HCT116 (cell line): ENCODE measurements at regions not wholly inside any gene's neighbourhood (a gene's known extent, or its start where the extent isn't known, plus 50 kb on each side); places are given as distances from the start of the nearest gene placed in this dataset.

Source experiments
- ATAC-seq: fragments of 200-7000 bp; cut with Tn5 transposase; 2 replicates; pipeline ENCODE4 v1.9.1; 2020; ENCODE audit warnings: mild to moderate bottlenecking, moderate library complexity
- BruUV-seq: library from RNA; stranded (reverse); fragments of 400-500 nt; replicated peaks from 2 replicates; lab custom pipeline; 2021; lab: Mats Ljungman, UMichigan
- CTCF ChIA-PET: fragments of 300-600 bp; sonication (Branson Sonifier 250); formaldehyde crosslinking; loops from one replicate; lab custom pipeline; 2021; ENCODE audit warnings: antibody characterized with exemption; lab: Charles Lee
- POLR2A ChIA-PET: fragments of 300-600, 350-600 bp; sonication (Branson Sonifier 250); formaldehyde crosslinking; loops from one replicate; lab custom pipeline; 2021; ENCODE audit warnings: antibody characterized with exemption; lab: Charles Lee
- RAD21 ChIA-PET, 2 experiments: fragments of 300-600 bp; sonication (Branson Sonifier 250); formaldehyde crosslinking; loops; one replicate each; lab custom pipeline; 2023; ENCODE audit warnings: low total read pairs in 2 of 2; ENCODE audit not compliant: uncharacterized antibody in 2 of 2, unreplicated experiment in 2 of 2, low non-redundant PET in 1 of 2; lab: Charles Lee
- DNase-seq: peaks from one replicate; pipeline ENCODE4 v3.0.0-alpha.2; 2010; ENCODE audit warnings: low read depth, low spot score
- H2AFZ ChIP-seq: fragments of 200-600 bp; shearing (Covaris generic), sonication (generic); 2 replicates; pipeline ENCODE4 v1.6.1; 2017; ENCODE audit warnings: low read depth, mixed run types, mixed read lengths, antibody characterized with exemption, low read length; ENCODE audit not compliant: poor library complexity, severe bottlenecking
- H3K27ac ChIP-seq: 2 replicates; pipeline ENCODE4 v1.5.1; 2012; ENCODE audit warnings: low read depth, low read length
- H3K27me3 ChIP-seq: fragments of 200-600 bp; sonication (generic); 2 replicates; pipeline ENCODE4 v1.6.1; 2016; ENCODE audit warnings: mixed run types, low read length, mixed read lengths; ENCODE audit not compliant: insufficient read depth
- H3K36me3 ChIP-seq, 2 experiments: fragments of 200-500 bp in 1 of 2; fragments of 200-600 bp in 1 of 2; sonication (Bioruptor generic) in 1 of 2; sonication (generic) in 1 of 2; 2 replicates each; pipeline versions ENCODE4 v1.5.1 to v1.6.1; 2014 to 2016; ENCODE audit warnings: low read length in 2 of 2, inconsistent platforms in 1 of 2, mixed read lengths in 1 of 2, mixed run types in 1 of 2; ENCODE audit not compliant: insufficient read depth in 2 of 2, control insufficient read depth in 1 of 2
- H3K4me1 ChIP-seq, 2 experiments: fragments of 200-600 bp in 1 of 2; sonication (generic) in 1 of 2; 2 replicates each; pipeline versions ENCODE4 v1.5.1 to v1.6.1; 2012 to 2017; ENCODE audit warnings: low read length in 2 of 2, inconsistent platforms in 1 of 2, mild to moderate bottlenecking in 1 of 2, mixed read lengths in 1 of 2, mixed run types in 1 of 2, moderate library complexity in 1 of 2; ENCODE audit not compliant: insufficient read depth in 2 of 2, control insufficient read depth in 1 of 2
- H3K4me2 ChIP-seq: fragments of 200-600 bp; sonication (generic); 2 replicates; pipeline ENCODE4 v1.6.1; 2017; ENCODE audit warnings: mixed run types, low read length, mixed read lengths
- H3K4me3 ChIP-seq, 2 experiments: fragments of 200-600 bp in 1 of 2; sonication (generic) in 1 of 2; replicated peaks in 1 of 2; 2 replicates each; pipeline ENCODE4 v1.5.1; 2011 to 2016; ENCODE audit warnings: low read length in 2 of 2, control low read depth in 1 of 2, low read depth in 1 of 2, mild to moderate bottlenecking in 1 of 2, mixed read lengths in 1 of 2, mixed run types in 1 of 2
- H3K79me2 ChIP-seq: fragments of 200-600 bp; sonication (generic); 2 replicates; pipeline ENCODE4 v1.6.1; 2017; ENCODE audit warnings: mild to moderate bottlenecking, mixed run types, low read length, moderate library complexity, mixed read lengths; ENCODE audit not compliant: insufficient read depth
- H3K9ac ChIP-seq: fragments of 200-600 bp; sonication (generic); 2 replicates; pipeline ENCODE4 v1.6.1; 2016; ENCODE audit warnings: low read length, mixed read lengths
- H3K9me2 ChIP-seq: fragments of 200-600 bp; sonication (generic), shearing (Covaris generic); 2 replicates; pipeline ENCODE4 v1.6.1; 2017; ENCODE audit warnings: mixed run types, mild to moderate bottlenecking, moderate library complexity; ENCODE audit not compliant: insufficient read depth
- H3K9me3 ChIP-seq, 2 experiments: fragments of 200-500 bp in 1 of 2; fragments of 200-600 bp in 1 of 2; sonication (Bioruptor generic) in 1 of 2; sonication (generic) in 1 of 2; 2 replicates each; pipeline ENCODE4 v1.6.1; 2014 to 2017; ENCODE audit warnings: low read length in 2 of 2, mixed read lengths in 2 of 2, inconsistent platforms in 1 of 2, low read depth in 1 of 2, mild to moderate bottlenecking in 1 of 2, mixed run types in 1 of 2, moderate library complexity in 1 of 2; ENCODE audit not compliant: control insufficient read depth in 1 of 2, insufficient read depth in 1 of 2
- H4K20me1 ChIP-seq: fragments of 200-600 bp; sonication (generic), shearing (Covaris generic); 2 replicates; pipeline ENCODE4 v1.6.1; 2017; ENCODE audit warnings: mixed run types, mild to moderate bottlenecking, moderate library complexity; ENCODE audit not compliant: insufficient read depth
- CBX3 ChIP-seq: IDR thresholded peaks from 2 replicates; pipeline ENCODE4 v1.6.1; 2012; ENCODE audit warnings: low read depth
- CEBPB ChIP-seq: IDR thresholded peaks from 2 replicates; pipeline ENCODE4 v1.6.1; 2012; ENCODE audit warnings: low read depth
- EGR1 ChIP-seq: IDR thresholded peaks from 2 replicates; pipeline ENCODE4 v1.6.1; 2012; ENCODE audit warnings: low read depth
- EZH2 ChIP-seq: fragments of 200-600 bp; sonication (generic); IDR thresholded peaks from 2 replicates; pipeline ENCODE4 v1.6.1; 2017; ENCODE audit warnings: antibody characterized with exemption, mixed run types
- EZH2phosphoT487 ChIP-seq: fragments of 200-600 bp; IDR thresholded peaks from 2 replicates; pipeline ENCODE4 v1.6.1; 2018; ENCODE audit warnings: antibody characterized with exemption, borderline replicate concordance
- FOSL1 ChIP-seq: IDR thresholded peaks from 2 replicates; pipeline ENCODE4 v1.6.1; 2012; ENCODE audit warnings: low read depth
- JUND ChIP-seq: IDR thresholded peaks from 2 replicates; pipeline ENCODE4 v1.6.1; 2012
- POLR2A ChIP-seq: IDR thresholded peaks from 2 replicates; pipeline ENCODE4 v1.7.0; 2011; ENCODE audit warnings: borderline replicate concordance; ENCODE audit not compliant: insufficient read depth, insufficient read length; ENCODE audit errors: extremely low read depth
- POLR2AphosphoS5 ChIP-seq: IDR thresholded peaks from 2 replicates; pipeline ENCODE4 v1.6.1; 2011; ENCODE audit warnings: mild to moderate bottlenecking, low read depth, low read length, moderate library complexity
- SP1 ChIP-seq: IDR thresholded peaks from 2 replicates; pipeline ENCODE4 v1.6.1; 2012; ENCODE audit warnings: low read depth
- SRF ChIP-seq: IDR thresholded peaks from 2 replicates; pipeline ENCODE4 v1.6.1; 2012; ENCODE audit warnings: low read depth
- ZFX ChIP-seq: fragments of 450-650 bp; IDR thresholded peaks from 2 replicates; pipeline ENCODE4 v1.6.1; 2017
- ZNF274 ChIP-seq: fragments of 200-500 bp; sonication (Bioruptor generic); IDR thresholded peaks from 2 replicates; pipeline ENCODE4 v1.6.1; 2014; ENCODE audit warnings: mild to moderate bottlenecking, low read depth, low read length, inconsistent platforms
- intact Hi-C: fragments of 100-400 bp; cut with micrococcal nuclease; formaldehyde crosslinking; loops from 2 replicates; pipeline ENCODE4 v1.10.0; 2022
- TF ChIP-seq, protein P1 (sequence below): IDR thresholded peaks from 2 replicates; pipeline ENCODE4 v1.6.1; 2012
- TF ChIP-seq, protein P2 (sequence below), 3 experiments: fragments of 200-600 bp in 1 of 3; sonication (generic) in 1 of 3; IDR thresholded peaks in 2 of 3; conservative IDR thresholded peaks in 1 of 3; 2 replicates each; pipeline ENCODE4 v1.5.1; 2012 to 2017; ENCODE audit warnings: low read depth in 2 of 3, low read length in 2 of 3, antibody characterized with exemption in 1 of 3, borderline replicate concordance in 1 of 3, control low read depth in 1 of 3, mild to moderate bottlenecking in 1 of 3, mixed read lengths in 1 of 3, mixed run types in 1 of 3, moderate library complexity in 1 of 3; ENCODE audit not compliant: insufficient read depth in 1 of 3
- TF ChIP-seq, protein P3 (sequence below): IDR thresholded peaks from 2 replicates; pipeline ENCODE4 v1.6.1; 2011; ENCODE audit warnings: mild to moderate bottlenecking, low read length, moderate library complexity; ENCODE audit not compliant: insufficient replicate concordance; ENCODE audit errors: extremely low read depth
- TF ChIP-seq, protein P4 (sequence below): IDR thresholded peaks from 2 replicates; pipeline ENCODE4 v1.6.1; 2012; ENCODE audit warnings: low read depth

DNA sequence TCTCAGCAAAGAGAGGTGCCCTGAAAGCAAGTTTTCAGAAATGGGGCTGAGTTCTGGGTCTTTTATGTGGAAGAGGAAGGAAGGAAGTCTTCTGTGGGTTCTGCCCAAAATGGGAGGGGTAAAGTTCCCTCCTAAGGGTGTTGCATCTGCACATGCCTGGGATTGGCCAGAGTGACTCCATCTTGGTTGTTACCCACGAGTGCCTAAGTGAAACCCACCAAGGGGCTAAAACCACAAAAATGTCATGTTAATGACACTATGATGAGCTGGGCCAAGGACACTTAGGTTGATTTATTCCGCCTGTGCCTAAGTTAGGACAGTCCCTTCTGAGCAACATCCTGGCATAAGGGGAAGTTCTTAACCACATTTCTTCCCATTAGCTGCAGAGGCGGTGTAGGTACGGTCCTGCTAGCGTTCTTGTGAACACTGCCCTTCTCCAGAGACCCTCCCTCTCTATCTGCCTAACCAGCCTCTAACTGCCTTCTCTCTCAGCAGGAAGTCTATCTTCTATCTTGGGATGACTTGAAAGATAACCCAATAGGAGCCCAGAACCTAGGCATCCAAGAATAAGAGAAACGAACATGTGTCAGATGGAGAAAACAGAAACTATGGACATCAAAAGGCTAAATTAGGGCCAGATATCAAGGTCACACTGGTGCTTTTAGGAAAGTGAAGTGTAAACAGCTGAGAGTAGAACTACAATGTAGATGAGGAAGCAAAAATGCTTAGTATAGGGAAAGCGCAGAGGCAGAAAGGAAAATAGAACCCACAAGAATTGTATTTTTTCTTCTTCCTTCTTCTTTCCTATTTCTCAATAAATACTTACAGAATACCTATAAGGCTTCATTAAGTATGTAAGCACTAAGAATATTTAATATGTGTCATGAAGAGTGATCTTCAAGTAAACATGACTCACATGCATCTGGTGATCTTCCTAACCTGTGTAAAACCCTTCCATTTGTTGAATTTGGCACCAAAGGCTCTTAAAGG, 104.2 kb upstream of the AMN1 start:
- BruUV-seq, result no TSS peak
- Histone ChIP-seq H3K27ac (no peak overlapping the region), H3K9me3 (peaks cover 0 to 4% of the 10 kb centered on the region in 2 experiments; a peak in 1 of 4 replicates), H3K79me2 (no peaks in the 10 kb centered on the region), H3K9ac (no peak overlapping the region), H3K4me3 (no peak overlapping the region), H3K36me3 (no peaks in the 10 kb centered on the region), H3K4me1 (peaks cover 7% of the 10 kb centered on the region in 2 experiments; a peak in 2 of 4 replicates), H3K4me2 (no peak overlapping the region), H4K20me1 (no peaks in the 10 kb centered on the region), H3K27me3 (no peaks in the 10 kb centered on the region), H2AFZ (no peak overlapping the region), H3K9me2 (no peaks in the 10 kb centered on the region)
- ATAC-seq (no peak), DNase-seq (no peak)
- intact Hi-C loops, result no loop called here
- CTCF ChIA-PET, result no interaction called here
- POLR2A ChIA-PET, result no interaction called here
- TF ChIP-seq POLR2A (no peak), EZH2 (no peak), JUND (no peak), EGR1 (no peak), CBX3 (no peak), EZH2phosphoT487 (no peak), SRF (no peak), FOSL1 (no peak), CEBPB (no peak), SP1 (no peak), ZFX (no peak), POLR2AphosphoS5 (no peak), ZNF274 (no peak)
- TF ChIP-seq, protein P1, sequence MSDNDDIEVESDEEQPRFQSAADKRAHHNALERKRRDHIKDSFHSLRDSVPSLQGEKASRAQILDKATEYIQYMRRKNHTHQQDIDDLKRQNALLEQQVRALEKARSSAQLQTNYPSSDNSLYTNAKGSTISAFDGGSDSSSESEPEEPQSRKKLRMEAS, result no peak
- TF ChIP-seq, protein P2, sequence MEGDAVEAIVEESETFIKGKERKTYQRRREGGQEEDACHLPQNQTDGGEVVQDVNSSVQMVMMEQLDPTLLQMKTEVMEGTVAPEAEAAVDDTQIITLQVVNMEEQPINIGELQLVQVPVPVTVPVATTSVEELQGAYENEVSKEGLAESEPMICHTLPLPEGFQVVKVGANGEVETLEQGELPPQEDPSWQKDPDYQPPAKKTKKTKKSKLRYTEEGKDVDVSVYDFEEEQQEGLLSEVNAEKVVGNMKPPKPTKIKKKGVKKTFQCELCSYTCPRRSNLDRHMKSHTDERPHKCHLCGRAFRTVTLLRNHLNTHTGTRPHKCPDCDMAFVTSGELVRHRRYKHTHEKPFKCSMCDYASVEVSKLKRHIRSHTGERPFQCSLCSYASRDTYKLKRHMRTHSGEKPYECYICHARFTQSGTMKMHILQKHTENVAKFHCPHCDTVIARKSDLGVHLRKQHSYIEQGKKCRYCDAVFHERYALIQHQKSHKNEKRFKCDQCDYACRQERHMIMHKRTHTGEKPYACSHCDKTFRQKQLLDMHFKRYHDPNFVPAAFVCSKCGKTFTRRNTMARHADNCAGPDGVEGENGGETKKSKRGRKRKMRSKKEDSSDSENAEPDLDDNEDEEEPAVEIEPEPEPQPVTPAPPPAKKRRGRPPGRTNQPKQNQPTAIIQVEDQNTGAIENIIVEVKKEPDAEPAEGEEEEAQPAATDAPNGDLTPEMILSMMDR (IDR thresholded peaks at IDR 0.05 in 2 of 3, conservative IDR thresholded peaks at IDR 0.05 in 1 of 3; ENCODE audit: borderline replicate concordance in 1 of 3, insufficient read depth in 1 of 3, low read depth in 2 of 3, low read length in 2 of 3), result no peak
- TF ChIP-seq, protein P3, sequence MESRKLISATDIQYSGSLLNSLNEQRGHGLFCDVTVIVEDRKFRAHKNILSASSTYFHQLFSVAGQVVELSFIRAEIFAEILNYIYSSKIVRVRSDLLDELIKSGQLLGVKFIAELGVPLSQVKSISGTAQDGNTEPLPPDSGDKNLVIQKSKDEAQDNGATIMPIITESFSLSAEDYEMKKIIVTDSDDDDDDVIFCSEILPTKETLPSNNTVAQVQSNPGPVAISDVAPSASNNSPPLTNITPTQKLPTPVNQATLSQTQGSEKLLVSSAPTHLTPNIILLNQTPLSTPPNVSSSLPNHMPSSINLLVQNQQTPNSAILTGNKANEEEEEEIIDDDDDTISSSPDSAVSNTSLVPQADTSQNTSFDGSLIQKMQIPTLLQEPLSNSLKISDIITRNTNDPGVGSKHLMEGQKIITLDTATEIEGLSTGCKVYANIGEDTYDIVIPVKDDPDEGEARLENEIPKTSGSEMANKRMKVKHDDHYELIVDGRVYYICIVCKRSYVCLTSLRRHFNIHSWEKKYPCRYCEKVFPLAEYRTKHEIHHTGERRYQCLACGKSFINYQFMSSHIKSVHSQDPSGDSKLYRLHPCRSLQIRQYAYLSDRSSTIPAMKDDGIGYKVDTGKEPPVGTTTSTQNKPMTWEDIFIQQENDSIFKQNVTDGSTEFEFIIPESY, result no peak
- TF ChIP-seq, protein P4, sequence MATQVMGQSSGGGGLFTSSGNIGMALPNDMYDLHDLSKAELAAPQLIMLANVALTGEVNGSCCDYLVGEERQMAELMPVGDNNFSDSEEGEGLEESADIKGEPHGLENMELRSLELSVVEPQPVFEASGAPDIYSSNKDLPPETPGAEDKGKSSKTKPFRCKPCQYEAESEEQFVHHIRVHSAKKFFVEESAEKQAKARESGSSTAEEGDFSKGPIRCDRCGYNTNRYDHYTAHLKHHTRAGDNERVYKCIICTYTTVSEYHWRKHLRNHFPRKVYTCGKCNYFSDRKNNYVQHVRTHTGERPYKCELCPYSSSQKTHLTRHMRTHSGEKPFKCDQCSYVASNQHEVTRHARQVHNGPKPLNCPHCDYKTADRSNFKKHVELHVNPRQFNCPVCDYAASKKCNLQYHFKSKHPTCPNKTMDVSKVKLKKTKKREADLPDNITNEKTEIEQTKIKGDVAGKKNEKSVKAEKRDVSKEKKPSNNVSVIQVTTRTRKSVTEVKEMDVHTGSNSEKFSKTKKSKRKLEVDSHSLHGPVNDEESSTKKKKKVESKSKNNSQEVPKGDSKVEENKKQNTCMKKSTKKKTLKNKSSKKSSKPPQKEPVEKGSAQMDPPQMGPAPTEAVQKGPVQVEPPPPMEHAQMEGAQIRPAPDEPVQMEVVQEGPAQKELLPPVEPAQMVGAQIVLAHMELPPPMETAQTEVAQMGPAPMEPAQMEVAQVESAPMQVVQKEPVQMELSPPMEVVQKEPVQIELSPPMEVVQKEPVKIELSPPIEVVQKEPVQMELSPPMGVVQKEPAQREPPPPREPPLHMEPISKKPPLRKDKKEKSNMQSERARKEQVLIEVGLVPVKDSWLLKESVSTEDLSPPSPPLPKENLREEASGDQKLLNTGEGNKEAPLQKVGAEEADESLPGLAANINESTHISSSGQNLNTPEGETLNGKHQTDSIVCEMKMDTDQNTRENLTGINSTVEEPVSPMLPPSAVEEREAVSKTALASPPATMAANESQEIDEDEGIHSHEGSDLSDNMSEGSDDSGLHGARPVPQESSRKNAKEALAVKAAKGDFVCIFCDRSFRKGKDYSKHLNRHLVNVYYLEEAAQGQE, result no peak
- RAD21 ChIA-PET, result no interaction called here
